PC-9 (cell line): ENCODE measurements at regions not wholly inside any gene's neighbourhood (a gene's known extent, or its start where the extent isn't known, plus 50 kb on each side); places are given as distances from the start of the nearest gene placed in this dataset.
"Not testable (repeated sequence)": the region's sequence is repeated elsewhere in the genome, so short reads cannot be mapped to it uniquely, and the experiment has no call there.

ENCODE experiments used
- EZH2 ChIP-seq: fragments of 200-600 bp; sonication (generic); IDR thresholded peaks from 2 replicates; pipeline ENCODE4 v1.8.0; 2017; ENCODE audit warnings: antibody characterized with exemption, low read depth
- TF ChIP-seq, protein P1 (sequence below): fragments of 200-600 bp; sonication (generic); conservative IDR thresholded peaks from 2 replicates; pipeline ENCODE4 v1.6.1; 2017; ENCODE audit warnings: mixed run types, antibody characterized with exemption, mild to moderate bottlenecking, moderate library complexity

DNA sequence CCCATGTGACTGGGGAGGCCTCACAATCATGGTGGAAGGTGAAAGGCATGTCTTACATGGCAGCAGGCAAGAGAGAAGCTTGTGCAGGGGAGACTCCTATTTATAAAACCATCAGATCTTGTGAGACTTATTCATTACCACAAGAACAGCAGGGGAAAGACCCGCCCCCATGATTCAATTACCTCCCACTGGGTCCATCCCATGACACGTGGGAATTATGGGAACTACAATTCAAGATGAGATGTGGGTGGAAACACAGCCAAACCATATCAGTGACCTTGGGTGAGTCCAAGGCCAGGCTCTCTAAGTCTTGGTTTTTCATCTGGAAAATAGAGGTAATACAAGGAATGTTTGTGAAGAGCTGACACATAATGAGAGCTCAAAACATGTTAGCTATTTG is 198.8 kb downstream of the HUNK start:
- TF ChIP-seq, protein P1, sequence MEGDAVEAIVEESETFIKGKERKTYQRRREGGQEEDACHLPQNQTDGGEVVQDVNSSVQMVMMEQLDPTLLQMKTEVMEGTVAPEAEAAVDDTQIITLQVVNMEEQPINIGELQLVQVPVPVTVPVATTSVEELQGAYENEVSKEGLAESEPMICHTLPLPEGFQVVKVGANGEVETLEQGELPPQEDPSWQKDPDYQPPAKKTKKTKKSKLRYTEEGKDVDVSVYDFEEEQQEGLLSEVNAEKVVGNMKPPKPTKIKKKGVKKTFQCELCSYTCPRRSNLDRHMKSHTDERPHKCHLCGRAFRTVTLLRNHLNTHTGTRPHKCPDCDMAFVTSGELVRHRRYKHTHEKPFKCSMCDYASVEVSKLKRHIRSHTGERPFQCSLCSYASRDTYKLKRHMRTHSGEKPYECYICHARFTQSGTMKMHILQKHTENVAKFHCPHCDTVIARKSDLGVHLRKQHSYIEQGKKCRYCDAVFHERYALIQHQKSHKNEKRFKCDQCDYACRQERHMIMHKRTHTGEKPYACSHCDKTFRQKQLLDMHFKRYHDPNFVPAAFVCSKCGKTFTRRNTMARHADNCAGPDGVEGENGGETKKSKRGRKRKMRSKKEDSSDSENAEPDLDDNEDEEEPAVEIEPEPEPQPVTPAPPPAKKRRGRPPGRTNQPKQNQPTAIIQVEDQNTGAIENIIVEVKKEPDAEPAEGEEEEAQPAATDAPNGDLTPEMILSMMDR, result not testable (repeated sequence)
- not testable (repeated sequence) for TF ChIP-seq EZH2
